UCSD-AML1 (cell line): ENCODE measurements at regions not wholly inside any gene's neighbourhood (a gene's known extent, or its start where the extent isn't known, plus 50 kb on each side); places are given as distances from the start of the nearest gene placed in this dataset.
"Not testable (repeated sequence)": the region's sequence is repeated elsewhere in the genome, so short reads cannot be mapped to it uniquely, and the experiment has no call there.

Experiments used
- DNase-seq: peaks from one replicate; lab custom pipeline; 2025; ENCODE audit not compliant: unreplicated experiment; lab: John Stamatoyannopoulos, UW

GRCh38 chr16:29081829-29082639 is 97.2 kb downstream of the LAT start:
- not testable (repeated sequence) for DNase-seq

- DNase-seq = peak; percentile 72
These were observed 89.9 kb downstream of the LAT start for GRCh38 chr16:29074554-29075402.

DNA sequence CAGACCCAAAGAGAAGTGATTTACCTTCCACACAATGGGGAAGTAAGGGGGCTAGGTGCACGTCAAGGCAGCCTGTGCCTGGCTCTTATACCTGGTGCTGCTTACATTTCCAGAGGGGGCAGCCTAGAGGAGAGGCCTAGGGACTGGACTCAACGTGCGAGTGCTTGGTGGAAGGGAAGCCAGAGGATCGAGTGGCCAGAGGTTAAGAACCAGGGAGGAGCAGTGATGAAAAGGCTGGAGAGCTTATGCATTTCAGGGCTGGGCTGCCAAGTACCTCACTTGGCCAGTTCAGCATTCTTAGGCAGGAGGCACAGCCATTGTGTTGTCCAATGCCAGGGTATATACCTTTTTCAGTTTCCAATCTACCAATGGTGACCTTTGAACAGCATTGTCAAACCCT is 77.4 kb downstream of the LAT start:
- not testable (repeated sequence) for DNase-seq

DNA sequence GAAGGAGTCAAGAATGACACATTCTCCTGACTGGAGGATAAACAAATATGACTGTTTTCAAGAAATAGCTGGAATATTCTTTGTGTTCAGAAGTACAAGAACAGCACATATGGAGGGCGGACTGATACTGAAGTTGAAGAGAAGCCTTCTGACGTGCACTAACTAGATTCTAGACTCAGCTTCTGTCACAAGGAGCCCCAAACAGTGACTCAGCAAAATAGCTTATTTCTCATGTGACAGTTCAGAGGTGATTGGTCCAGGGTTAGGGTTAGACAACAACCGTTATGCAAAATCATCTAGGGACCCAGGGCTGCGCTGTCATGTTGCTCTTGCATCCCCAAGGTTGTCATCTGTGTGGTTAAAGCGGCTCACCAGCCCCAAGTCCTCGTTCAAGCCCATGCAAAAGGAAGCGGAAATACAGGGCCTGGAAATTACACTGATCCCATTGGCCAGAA is 76.6 kb downstream of the LAT start:
- DNase-seq = not testable (repeated sequence)

DNA sequence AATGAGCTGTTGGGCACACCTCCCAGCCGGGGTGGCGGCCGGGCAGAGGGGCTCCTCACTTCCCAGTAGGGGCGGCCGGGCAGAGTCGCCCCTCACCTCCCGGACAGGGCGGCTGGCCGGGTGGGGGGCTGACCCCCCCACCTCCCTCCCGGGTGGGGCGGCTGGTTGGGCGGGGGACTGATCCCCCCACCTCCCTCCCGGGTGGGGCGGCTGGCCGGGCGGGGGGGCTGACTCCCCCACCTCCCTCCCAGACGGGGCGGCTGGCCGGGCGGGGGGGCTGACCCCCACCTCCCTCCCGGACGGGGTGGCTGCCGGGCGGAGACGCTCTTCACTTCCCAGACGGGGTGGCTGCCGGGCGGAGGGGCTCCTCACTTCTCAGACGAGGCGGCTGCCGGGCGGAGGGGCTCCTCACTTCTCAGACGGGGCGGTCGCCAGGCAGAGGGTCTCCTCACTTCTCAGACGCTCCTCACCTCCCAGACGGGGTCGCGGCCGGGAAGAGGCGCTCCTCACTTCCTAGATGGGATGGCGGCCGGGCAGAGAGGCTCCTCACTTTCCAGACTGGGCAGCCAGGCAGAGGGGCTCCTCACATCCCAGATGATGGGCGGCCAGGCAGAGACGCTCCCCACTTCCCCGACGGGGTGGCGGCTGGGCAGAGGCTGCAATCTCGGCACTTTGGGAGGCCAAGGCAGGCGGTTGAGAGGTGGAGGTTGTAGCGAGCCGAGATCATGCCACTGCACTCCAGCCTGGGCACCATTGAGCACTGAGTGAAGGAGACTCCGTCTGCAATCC is 75.4 kb downstream of the LAT start:
- not testable (repeated sequence) for DNase-seq

DNA sequence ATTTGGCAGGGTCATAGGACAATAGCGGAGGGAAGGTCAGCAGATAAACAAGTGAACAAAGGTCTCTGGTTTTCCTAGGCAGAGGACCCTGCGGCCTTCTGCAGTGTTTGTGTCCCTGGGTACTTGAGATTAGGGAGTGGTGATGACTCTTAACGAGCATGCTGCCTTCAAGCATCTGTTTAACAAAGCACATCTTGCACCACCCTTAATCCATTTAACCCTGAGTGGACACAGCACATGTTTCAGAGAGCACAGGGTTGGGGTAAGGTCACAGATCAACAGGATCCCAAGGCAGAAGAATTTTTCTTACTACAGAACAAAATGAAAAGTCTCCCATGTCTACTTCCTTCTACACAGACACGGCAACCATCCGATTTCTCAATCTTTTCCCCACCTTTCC is 74.7 kb downstream of the LAT start:
- DNase-seq = not testable (repeated sequence)
